Neural progenitor cell (in vitro differentiated cells): ENCODE measurements at regions not wholly inside any gene's neighbourhood (a gene's known extent, or its start where the extent isn't known, plus 50 kb on each side); places are given as distances from the start of the nearest gene placed in this dataset.

ENCODE experiments used
- DNase-seq: peaks from one replicate; pipeline ENCODE4 v3.0.0-alpha.2; 2016; ENCODE audit warnings: low spot score
- H2AFZ ChIP-seq: fragments of 200-600 bp; sonication (generic); replicated peaks from 2 replicates; pipeline ENCODE4 v1.6.1; 2016; ENCODE audit warnings: antibody characterized with exemption
- H3F3A ChIP-seq: fragments of 200-600 bp; sonication (generic); 2 replicates; pipeline ENCODE4 v1.6.1; 2016; ENCODE audit warnings: antibody characterized with exemption, low read depth
- H3K27ac ChIP-seq: fragments of 200-600 bp; sonication (generic); 2 replicates; pipeline ENCODE4 v1.5.1; 2016; ENCODE audit warnings: mild to moderate bottlenecking
- H3K27me3 ChIP-seq: fragments of 200-600 bp; sonication (generic); 2 replicates; pipeline ENCODE4 v1.6.1; 2016; ENCODE audit warnings: mild to moderate bottlenecking, moderate library complexity
- H3K36me3 ChIP-seq: fragments of 200-600 bp; sonication (generic); 2 replicates; pipeline ENCODE4 v1.5.1; 2016
- H3K4me1 ChIP-seq: fragments of 200-600 bp; sonication (generic); 2 replicates; pipeline ENCODE4 v1.6.1; 2016; ENCODE audit warnings: mixed run types
- H3K4me2 ChIP-seq: fragments of 200-600 bp; sonication (generic); 2 replicates; pipeline ENCODE4 v1.6.1; 2016
- H3K4me3 ChIP-seq: fragments of 200-600 bp; sonication (generic); 2 replicates; pipeline ENCODE4 v1.5.1; 2016
- H3K79me2 ChIP-seq: fragments of 200-600 bp; sonication (generic); 2 replicates; pipeline ENCODE4 v1.6.1; 2016; ENCODE audit warnings: low read depth
- H3K9ac ChIP-seq: fragments of 200-600 bp; sonication (generic); 2 replicates; pipeline ENCODE4 v1.6.1; 2016
- H3K9me3 ChIP-seq: fragments of 200-600 bp; sonication (generic); 2 replicates; pipeline ENCODE4 v1.5.1; 2016; ENCODE audit warnings: low read depth
- H4K20me1 ChIP-seq: fragments of 200-600 bp; sonication (generic); 2 replicates; pipeline ENCODE4 v1.6.1; 2016; ENCODE audit warnings: low read depth
- H3K27ac Mint-ChIP-seq: 3 replicates; pipeline ENCODE4 v1.8.0; 2021; ENCODE audit warnings: mixed read lengths
- H3K27me3 Mint-ChIP-seq: 2 replicates; pipeline ENCODE4 v1.8.0; 2022; ENCODE audit warnings: low read depth, mild to moderate bottlenecking, inconsistent platforms, moderate library complexity, mixed read lengths; ENCODE audit not compliant: insufficient read depth
- H3K36me3 Mint-ChIP-seq: 3 replicates; pipeline ENCODE4 v1.8.0; 2021; ENCODE audit warnings: mixed read lengths
- H3K4me1 Mint-ChIP-seq: 3 replicates; pipeline ENCODE4 v1.8.0; 2021; ENCODE audit warnings: mixed read lengths
- H3K4me3 Mint-ChIP-seq: 3 replicates; pipeline ENCODE4 v1.8.0; 2021; ENCODE audit warnings: mild to moderate bottlenecking, moderate library complexity, mixed read lengths
- H3K9me3 Mint-ChIP-seq: 3 replicates; pipeline ENCODE4 v1.8.0; 2020; ENCODE audit warnings: mixed read lengths
- EZH2 ChIP-seq: fragments of 200-600 bp; sonication (generic); IDR thresholded peaks from 2 replicates; pipeline ENCODE4 v1.6.1; 2017; ENCODE audit warnings: antibody characterized with exemption, mild to moderate bottlenecking, moderate library complexity
- EZH2phosphoT487 ChIP-seq: fragments of 200-600 bp; sonication (generic); IDR thresholded peaks from 2 replicates; pipeline ENCODE4 v1.6.1; 2017; ENCODE audit warnings: antibody characterized with exemption
- TF ChIP-seq, protein P1 (sequence below): fragments of 200-600 bp; sonication (generic); IDR thresholded peaks from 2 replicates; pipeline ENCODE4 v1.5.1; 2017; ENCODE audit warnings: antibody characterized with exemption, mild to moderate bottlenecking

DNA sequence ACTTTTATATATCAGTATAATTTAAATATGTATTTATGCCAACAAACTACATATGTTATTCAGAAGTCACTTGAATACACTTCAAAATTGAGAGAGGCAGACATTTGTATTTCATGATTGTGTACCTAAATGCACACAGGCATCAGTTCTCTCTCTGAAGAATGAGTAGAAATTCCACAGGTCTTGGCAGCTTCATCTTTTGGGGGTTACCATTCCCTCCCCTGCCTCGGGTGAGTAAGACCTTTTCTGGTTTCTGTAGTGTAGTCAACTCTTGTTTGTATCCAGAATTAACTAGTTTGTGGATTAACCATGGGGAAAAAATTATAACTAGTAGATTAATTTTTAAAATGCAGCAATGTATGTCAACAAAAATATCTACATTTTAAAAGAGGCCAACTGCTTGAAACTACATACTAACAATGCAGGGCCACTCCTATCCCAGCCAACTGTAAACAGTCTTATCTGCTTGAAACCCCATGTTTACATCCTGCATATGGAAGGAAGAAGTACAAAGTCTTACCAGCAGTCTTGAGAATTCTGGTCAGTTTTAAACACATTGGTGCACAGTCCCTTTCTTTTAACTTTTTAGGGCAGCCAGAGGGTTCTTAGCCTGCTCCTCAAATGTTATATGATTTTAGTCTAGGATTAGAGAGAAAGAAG lies 339.6 kb upstream of the KIF2A start:
- no peak for DNase-seq
- peaks cover 3% of the 10 kb centered on the region for H3K27me3 Mint-ChIP-seq
- H3K4me3 ChIP-seq, result no peak overlapping the region
- no peak overlapping the region for H2AFZ ChIP-seq
- no peaks in the 10 kb centered on the region for H3K9me3 ChIP-seq
- no peak overlapping the region for H3K4me3 Mint-ChIP-seq
- no peak overlapping the region for H3K4me2 ChIP-seq
- no peaks in the 10 kb centered on the region for H3K36me3 ChIP-seq
- H3K79me2 ChIP-seq, result no peaks in the 10 kb centered on the region
- no peaks in the 10 kb centered on the region for H3F3A ChIP-seq
- no peaks in the 10 kb centered on the region for H3K9me3 Mint-ChIP-seq
- no peak overlapping the region for H3K27ac ChIP-seq
- TF ChIP-seq, protein P1, sequence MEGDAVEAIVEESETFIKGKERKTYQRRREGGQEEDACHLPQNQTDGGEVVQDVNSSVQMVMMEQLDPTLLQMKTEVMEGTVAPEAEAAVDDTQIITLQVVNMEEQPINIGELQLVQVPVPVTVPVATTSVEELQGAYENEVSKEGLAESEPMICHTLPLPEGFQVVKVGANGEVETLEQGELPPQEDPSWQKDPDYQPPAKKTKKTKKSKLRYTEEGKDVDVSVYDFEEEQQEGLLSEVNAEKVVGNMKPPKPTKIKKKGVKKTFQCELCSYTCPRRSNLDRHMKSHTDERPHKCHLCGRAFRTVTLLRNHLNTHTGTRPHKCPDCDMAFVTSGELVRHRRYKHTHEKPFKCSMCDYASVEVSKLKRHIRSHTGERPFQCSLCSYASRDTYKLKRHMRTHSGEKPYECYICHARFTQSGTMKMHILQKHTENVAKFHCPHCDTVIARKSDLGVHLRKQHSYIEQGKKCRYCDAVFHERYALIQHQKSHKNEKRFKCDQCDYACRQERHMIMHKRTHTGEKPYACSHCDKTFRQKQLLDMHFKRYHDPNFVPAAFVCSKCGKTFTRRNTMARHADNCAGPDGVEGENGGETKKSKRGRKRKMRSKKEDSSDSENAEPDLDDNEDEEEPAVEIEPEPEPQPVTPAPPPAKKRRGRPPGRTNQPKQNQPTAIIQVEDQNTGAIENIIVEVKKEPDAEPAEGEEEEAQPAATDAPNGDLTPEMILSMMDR, result no peak
- no peak for TF ChIP-seq EZH2phosphoT487
- TF ChIP-seq EZH2, result no peak
- no peaks in the 10 kb centered on the region for H3K4me1 Mint-ChIP-seq
- no peaks in the 10 kb centered on the region for H3K4me1 ChIP-seq
- no peaks in the 10 kb centered on the region for H3K27me3 ChIP-seq
- no peak overlapping the region for H3K9ac ChIP-seq
- no peak overlapping the region for H3K27ac Mint-ChIP-seq
- H4K20me1 ChIP-seq, result no peaks in the 10 kb centered on the region
- no peaks in the 10 kb centered on the region for H3K36me3 Mint-ChIP-seq

DNA sequence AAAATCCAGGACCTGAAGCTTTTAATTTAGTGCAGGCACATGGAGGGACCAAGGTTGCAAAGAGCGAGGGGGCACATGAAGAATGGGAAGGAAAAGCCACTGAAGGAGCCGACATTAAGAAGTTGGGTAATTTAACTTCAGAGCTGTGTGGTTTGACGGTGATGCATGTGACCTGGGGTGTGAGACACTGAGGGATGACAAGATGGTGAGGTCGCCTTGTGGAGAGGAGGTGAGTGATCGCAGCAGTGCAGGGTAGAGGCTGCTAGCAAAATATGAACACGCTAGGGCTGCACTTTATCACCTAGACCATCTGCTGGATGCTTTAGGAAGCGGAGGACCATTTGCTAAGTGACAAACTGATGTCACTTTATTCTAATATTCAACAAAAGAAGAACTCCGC lies 339.0 kb upstream of the KIF2A start:
- no peaks in the 10 kb centered on the region for H3K9me3 ChIP-seq
- no peaks in the 10 kb centered on the region for H3K27me3 ChIP-seq
- no peaks in the 10 kb centered on the region for H3K36me3 Mint-ChIP-seq
- H4K20me1 ChIP-seq, result no peaks in the 10 kb centered on the region
- H3K79me2 ChIP-seq, result no peaks in the 10 kb centered on the region
- H3F3A ChIP-seq, result no peaks in the 10 kb centered on the region
- no peaks in the 10 kb centered on the region for H3K9me3 Mint-ChIP-seq
- peaks cover 5% of the 10 kb centered on the region for H3K27me3 Mint-ChIP-seq
- no peaks in the 10 kb centered on the region for H3K36me3 ChIP-seq
- H3K4me3 ChIP-seq, result no peak overlapping the region
- no peak overlapping the region for H2AFZ ChIP-seq
- no peak overlapping the region for H3K4me2 ChIP-seq
- DNase-seq, result no peak
- TF ChIP-seq EZH2 (no peak), EZH2phosphoT487 (no peak)
- TF ChIP-seq, protein P1, result no peak
- no peak overlapping the region for H3K27ac ChIP-seq
- H3K4me3 Mint-ChIP-seq, result no peak overlapping the region
- H3K4me1 Mint-ChIP-seq, result no peaks in the 10 kb centered on the region
- H3K9ac ChIP-seq, result no peak overlapping the region
- H3K4me1 ChIP-seq, result no peaks in the 10 kb centered on the region
- no peak overlapping the region for H3K27ac Mint-ChIP-seq

DNA sequence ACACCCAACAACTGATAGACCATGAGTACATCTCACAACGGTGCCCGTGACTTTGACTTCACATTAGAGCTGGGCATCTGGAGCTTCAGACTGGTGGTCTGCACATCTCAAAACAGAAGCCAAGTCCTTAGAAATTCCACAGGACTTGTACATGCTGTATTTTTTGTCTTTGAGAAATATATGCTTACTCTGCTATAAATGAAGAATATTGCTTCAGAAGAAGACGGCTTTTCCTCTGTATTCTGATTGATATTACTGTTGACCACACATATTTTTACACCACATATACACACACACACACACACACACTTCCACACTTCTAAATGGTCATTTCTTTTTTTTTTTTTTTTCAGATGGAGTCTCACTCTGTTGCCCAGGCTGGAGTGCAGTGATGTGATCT lies 338.3 kb upstream of the KIF2A start:
- Mint-ChIP-seq H3K4me3 (no peak overlapping the region), H3K27me3 (peaks cover 7% of the 10 kb centered on the region), H3K27ac (no peak overlapping the region), H3K9me3 (no peaks in the 10 kb centered on the region), H3K36me3 (no peaks in the 10 kb centered on the region), H3K4me1 (no peaks in the 10 kb centered on the region)
- no peak overlapping the region for H3K27ac ChIP-seq
- no peak overlapping the region for H3K4me3 ChIP-seq
- no peak overlapping the region for H3K4me2 ChIP-seq
- no peak overlapping the region for H2AFZ ChIP-seq
- H3K4me1 ChIP-seq, result no peaks in the 10 kb centered on the region
- TF ChIP-seq EZH2, result no peak
- TF ChIP-seq, protein P1, result no peak
- no peak for TF ChIP-seq EZH2phosphoT487
- H3K36me3 ChIP-seq, result no peaks in the 10 kb centered on the region
- H3K27me3 ChIP-seq, result no peaks in the 10 kb centered on the region
- H3F3A ChIP-seq, result no peaks in the 10 kb centered on the region
- H3K9me3 ChIP-seq, result no peaks in the 10 kb centered on the region
- DNase-seq, result no peak
- no peaks in the 10 kb centered on the region for H4K20me1 ChIP-seq
- H3K79me2 ChIP-seq, result no peaks in the 10 kb centered on the region
- no peak overlapping the region for H3K9ac ChIP-seq
